NCI-H345 treated with DMSO at 0.1 percent for 48 hours (cell line): ENCODE measurements at regions not wholly inside any gene's neighbourhood (a gene's known extent, or its start where the extent isn't known, plus 50 kb on each side); places are given as distances from the start of the nearest gene placed in this dataset.
"Not testable (repeated sequence)": the region's sequence is repeated elsewhere in the genome, so short reads cannot be mapped to it uniquely, and the experiment has no call there.

ENCODE experiments used
- DNase-seq: peaks from one replicate; lab custom pipeline; 2025; ENCODE audit not compliant: unreplicated experiment; lab: John Stamatoyannopoulos, UW

DNA sequence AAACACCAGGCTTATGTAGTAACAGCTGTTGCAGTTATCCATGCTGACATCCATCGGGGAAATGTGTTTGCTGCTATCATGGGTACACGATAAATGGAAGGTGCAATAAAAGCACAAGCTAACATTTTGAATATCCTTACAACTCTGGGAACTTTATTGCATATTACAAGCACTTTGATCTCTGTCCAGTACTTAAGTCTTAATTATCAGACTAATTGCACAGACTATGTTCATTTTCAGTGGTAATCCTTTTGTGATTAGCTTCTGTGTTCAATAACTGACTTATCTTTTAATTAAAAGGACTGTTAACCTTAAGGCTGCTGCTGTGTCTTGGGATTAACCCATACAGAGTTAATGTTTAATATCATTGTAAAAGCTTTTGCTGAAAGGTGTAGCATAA lies 101.4 kb upstream of the ATP5MC3 start:
- DNase-seq, result no peak

DNA sequence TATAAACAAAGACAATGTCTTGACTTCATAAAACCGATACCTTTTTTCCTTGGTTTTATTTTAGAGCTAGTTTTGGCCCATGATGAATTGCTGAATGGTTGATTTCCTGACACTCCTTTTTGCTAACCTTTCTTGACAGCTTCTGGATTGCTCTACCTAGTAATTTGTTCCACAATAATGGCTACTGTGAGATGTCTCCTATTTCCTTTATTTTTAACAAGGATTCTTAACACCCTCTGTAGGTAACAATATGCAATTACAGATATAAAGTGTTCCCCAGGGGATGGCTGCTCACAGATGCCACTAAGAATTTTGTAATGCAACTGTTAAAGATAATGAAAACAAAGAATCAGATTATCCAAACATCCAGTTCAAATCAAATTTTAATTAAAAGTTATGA lies 100.8 kb upstream of the ATP5MC3 start:
- DNase-seq, result peak; percentile 46

GRCh38 chr2:175277772-175278171 lies 96.3 kb upstream of the ATP5MC3 start:
- no peak for DNase-seq

DNA sequence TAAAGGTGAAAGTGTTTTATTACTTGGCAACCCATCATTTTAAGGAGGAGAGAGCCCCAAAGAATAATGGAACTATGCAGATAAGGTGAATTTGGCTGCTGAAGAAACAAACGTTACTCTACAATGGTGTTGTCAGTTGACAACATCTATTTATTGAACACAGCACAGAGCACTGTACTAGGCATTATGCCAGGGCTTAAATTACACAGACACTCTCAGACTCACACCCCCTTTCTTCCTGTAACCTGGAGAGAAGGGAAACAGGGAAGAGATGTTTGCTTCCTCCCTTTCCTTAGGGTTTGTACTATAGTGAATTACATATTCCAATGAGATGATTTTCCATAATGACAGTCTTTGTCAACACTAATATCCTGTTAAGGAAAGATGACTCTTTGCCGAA lies 94.0 kb upstream of the ATP5MC3 start:
- DNase-seq, result no peak

- no peak for DNase-seq
Observed at GRCh38 chr2:175259164-175259563, 77.7 kb upstream of the ATP5MC3 start.

DNA sequence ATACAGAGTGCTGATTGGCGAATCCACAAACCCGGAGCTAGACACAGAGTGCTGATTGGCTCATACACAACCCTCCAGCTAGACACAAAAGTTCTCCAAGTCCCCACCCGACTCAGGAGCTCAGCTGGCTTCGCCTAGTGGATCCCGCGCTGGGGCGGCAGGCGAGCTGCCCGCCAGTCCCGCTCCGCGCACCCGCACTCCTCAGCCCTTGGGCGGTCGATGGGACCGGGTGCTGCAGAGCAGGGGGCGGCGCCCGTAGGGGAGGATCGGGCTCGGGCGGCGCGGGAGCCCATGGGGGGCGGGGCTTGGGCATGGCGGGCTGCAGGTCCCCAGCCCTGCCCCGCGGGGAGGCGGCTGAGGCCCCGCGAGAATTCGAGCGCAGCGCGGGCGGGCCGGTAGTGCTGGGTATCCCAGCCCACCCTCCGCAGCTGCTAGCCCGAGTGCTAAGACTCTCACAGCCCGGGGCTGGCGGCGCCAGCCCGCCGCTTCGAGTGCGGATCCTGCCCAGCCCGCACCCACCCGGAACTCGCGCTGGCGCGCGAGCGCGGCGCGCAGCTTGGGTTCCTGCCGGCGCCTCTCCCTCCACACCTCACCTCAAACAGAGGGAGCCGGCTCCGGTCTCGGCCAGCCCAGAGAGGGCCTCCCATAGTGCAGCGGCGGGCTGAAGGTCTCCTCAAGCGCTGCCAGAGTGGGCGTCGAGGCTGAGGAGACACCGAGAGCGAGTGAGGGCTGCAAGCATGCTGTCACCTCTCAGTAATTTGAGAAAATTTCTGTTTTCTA lies 75.5 kb upstream of the ATP5MC3 start:
- DNase-seq, result no peak

DNA sequence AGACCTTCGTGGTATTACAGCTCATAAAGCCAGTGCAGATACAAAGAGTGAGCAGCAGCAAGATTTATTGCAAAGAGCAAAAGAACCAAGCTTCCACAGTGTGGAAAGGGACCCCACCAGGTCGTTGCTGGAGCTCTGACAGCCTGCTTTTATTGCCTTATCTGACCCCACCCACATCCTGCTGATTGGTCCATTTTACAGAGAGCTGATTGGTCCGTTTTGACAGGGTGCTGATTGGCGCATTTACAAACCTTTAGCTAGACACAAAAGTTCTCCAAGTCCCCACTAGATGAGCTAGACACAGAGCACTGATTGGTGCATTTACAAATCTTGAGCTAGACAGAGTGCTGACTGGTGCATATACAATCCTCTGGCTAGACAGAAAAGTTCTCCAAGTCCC lies 74.9 kb upstream of the ATP5MC3 start:
- not testable (repeated sequence) for DNase-seq

DNA sequence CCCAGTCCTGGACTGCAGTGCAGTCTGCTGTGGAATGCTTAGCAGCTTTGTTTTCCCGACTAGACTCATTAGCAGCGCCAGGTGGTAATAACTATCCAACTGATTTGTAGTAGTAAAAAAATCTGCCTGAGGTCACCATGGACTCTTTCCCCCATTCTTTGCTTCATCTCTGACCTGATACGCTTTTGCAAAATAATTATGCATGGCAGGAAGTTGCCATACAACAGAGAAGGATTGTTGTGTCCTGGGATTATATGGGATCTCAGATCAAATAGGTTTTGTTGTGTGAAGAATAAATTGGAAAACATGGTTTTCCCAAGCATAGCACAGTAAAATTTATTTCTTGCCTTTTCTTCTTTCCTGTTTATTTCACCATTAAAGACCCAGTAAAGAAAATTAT lies 72.4 kb upstream of the ATP5MC3 start:
- no peak for DNase-seq

GRCh38 chr2:175251425-175252041 lies 70.0 kb upstream of the ATP5MC3 start:
- peak; percentile 27 for DNase-seq

DNA sequence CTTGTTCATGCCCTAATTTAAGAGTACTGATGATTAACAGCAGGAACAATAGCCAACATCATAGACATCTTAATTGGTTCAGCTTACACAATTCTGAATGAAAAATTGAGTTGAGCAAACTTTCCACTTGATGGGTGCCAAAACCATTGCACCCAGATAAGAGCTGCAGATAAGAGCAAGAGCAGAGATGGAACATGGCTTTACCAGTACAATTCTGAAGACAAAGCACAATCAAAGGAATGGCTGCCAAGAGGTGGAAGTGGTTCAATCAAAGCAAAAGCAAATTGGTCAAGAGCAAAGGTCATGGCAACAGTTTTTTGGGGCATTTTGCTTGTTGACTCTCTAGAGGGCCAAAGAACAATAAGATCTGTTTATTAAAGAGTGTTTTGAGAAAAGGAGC lies 65.6 kb upstream of the ATP5MC3 start:
- no peak for DNase-seq

DNA sequence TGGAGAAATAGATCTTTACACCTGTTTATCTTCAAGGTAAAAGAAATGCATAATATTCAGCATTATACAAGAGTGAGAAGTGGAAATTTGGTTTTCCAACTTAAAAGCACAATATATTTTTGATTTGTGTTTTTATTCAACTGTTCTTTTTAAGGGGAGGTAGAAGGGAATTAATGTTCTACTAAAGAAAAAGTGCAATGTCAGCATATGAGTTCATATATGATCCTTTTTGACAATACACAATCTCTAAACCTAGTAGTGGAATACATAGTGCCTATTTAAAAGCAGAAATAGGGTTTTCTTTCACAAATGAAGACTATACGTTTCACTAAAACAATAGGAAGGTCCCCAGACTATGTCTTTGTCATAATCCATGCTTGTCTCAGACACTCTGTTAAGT lies 63.2 kb upstream of the ATP5MC3 start:
- DNase-seq, result no peak

- DNase-seq, result no peak
Observed at GRCh38 chr2:175241691-175242090, 60.2 kb upstream of the ATP5MC3 start.

DNA sequence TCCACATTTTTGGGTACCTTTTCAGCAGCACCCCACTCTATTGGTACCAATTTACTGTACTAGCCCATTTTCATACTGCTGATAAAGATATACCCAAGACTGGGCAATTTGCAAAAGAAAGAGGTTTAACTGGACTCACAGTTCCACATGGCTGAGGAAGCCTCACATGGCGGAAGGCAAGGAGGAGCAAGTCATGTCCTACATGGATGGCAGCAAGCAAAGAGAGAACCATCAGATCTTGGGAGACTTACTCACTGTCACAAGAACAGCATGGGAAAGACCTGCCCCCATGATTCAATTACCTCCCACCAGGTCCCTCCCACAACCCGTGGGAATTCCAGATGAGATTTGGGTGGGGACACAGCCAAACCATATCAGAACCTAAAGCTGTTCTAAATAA lies 58.5 kb upstream of the ATP5MC3 start:
- not testable (repeated sequence) for DNase-seq

- DNase-seq, result no peak
Observed at GRCh38 chr2:175236930-175237329, 55.4 kb upstream of the ATP5MC3 start.

DNA sequence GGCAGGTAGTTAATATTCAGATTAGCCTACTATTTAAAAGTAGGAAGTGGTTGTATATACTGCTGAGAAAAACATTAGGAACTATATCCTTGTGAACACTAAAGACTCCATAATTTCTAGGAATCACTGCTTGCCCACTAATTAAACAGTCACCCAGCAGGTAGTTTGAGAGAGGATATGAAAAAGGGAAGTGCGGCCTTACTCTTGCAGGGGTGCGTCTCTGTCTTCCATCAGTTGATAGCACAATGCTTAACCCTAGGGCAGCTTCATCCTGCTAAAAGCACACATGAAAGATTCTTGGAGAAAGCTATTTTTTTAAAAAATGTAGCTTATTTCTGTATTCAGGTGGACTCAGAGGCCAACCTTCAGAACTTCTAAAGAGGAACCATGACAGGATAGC lies 53.1 kb upstream of the ATP5MC3 start:
- no peak for DNase-seq

GRCh38 chr2:175234153-175234552 lies 52.6 kb upstream of the ATP5MC3 start:
- DNase-seq, result no peak

DNA sequence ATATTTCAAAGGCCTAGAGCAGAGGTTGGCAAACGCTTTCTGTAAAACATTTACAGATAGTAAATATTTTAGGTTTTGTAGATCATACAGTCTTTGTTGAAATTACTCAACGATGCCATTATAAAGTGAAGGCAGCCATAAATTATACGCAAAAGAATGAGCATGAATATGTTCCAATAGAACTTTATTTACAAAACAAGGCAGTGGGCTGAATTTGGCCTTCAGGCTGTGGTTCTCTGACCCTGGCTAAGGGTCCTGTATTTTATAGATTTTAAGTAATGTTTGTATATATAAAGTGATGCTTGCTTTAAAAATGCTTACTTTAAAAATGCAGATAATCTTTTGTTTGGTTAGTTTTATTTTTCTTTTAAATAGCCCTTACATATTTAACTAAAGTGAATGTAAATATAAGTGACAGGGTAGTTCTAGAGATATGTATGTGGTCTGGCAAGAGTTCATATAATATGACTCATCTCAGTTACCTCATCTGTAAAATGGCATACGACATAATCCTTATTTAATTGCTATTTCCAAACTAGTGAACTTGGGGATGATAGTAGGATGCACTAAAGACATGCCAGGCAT lies 51.7 kb upstream of the ATP5MC3 start:
- no peak for DNase-seq
